Uterus (tissue), 2 donors: ENCODE measurements at regions not wholly inside any gene's neighbourhood (a gene's known extent, or its start where the extent isn't known, plus 50 kb on each side); places are given as distances from the start of the nearest gene placed in this dataset.

Source experiments
- POLR2A ChIP-seq, 2 donors: fragments of 450-650 bp; IDR thresholded peaks; one replicate each; pipeline ENCODE4 v1.6.1; 2016; ENCODE audit warnings: antibody characterized with exemption in 2 of 2, mild to moderate bottlenecking in 1 of 2, moderate library complexity in 1 of 2
- TF ChIP-seq, protein P1 (sequence below), 4 experiments: fragments of 200-600 bp in 2 of 4; fragments of 450-650 bp in 2 of 4; sonication (generic) in 2 of 4; IDR thresholded peaks; one replicate each; pipeline ENCODE4 v1.5.1; 2016 to 2019; ENCODE audit warnings: antibody characterized with exemption in 4 of 4, mild to moderate bottlenecking in 2 of 4, moderate library complexity in 1 of 4

DNA sequence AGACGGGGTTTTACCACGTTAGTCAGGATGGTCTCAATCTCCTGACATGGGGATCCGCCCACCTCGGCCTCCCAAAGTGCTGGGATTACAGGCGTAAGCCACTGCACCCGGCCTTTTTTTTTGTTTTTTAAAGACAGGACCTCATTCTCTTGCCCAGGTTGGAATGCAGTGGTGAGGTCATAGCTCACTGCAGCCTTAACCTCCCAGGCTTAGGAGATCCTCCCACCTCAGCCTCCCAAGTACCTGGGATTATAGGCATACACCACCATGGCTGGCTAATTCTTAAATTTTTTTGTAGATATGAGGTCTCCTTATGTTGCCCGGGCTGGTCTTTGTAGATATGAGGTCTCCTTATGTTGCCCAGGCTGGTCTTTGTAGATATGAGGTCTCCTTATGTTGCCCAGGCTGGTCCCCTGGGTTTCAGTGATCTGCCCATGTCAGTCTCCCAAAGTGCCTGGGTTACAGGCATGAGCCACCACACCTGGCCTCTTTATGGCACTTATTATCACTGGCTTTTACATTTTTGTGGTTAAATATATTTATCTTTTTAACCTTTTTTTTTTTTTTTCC lies 82.3 kb upstream of the RNU6-1 start:
- TF ChIP-seq, protein P1, sequence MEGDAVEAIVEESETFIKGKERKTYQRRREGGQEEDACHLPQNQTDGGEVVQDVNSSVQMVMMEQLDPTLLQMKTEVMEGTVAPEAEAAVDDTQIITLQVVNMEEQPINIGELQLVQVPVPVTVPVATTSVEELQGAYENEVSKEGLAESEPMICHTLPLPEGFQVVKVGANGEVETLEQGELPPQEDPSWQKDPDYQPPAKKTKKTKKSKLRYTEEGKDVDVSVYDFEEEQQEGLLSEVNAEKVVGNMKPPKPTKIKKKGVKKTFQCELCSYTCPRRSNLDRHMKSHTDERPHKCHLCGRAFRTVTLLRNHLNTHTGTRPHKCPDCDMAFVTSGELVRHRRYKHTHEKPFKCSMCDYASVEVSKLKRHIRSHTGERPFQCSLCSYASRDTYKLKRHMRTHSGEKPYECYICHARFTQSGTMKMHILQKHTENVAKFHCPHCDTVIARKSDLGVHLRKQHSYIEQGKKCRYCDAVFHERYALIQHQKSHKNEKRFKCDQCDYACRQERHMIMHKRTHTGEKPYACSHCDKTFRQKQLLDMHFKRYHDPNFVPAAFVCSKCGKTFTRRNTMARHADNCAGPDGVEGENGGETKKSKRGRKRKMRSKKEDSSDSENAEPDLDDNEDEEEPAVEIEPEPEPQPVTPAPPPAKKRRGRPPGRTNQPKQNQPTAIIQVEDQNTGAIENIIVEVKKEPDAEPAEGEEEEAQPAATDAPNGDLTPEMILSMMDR (IDR thresholded peaks at IDR 0.05), result no peak
- TF ChIP-seq POLR2A (IDR thresholded peaks at IDR 0.05), result no peak
